ENCODE measurements at regions not wholly inside any gene's neighbourhood (a gene's known extent, or its start where the extent isn't known, plus 50 kb on each side); places are given as distances from the start of the nearest gene placed in this dataset.

GRCh38 chr11:27812341-27812740 is 112.1 kb upstream of the BDNF start:
- no peak for DNase-seq (ENCODE audit: low spot score)
- ChIA-PET CTCF (no interaction called here), POLR2A (ENCODE audit: low non-redundant PET) (no interaction called here)
- Histone ChIP-seq H3K27me3 (replicated peaks; ENCODE audit: insufficient read depth, low read depth, low read length, poor library complexity) (peaks cover 57% of the 10 kb centered on the region), H3K36me3 (ENCODE audit: insufficient read depth, low read length, poor library complexity, severe bottlenecking) (no peaks in the 10 kb centered on the region), H3K4me1 (ENCODE audit: insufficient read depth, low read length, poor library complexity, severe bottlenecking) (no peaks in the 10 kb centered on the region), H3K4me3 (ENCODE audit: low read depth, low read length, poor library complexity, severe bottlenecking) (no peak overlapping the region), H3K9me3 (ENCODE audit: low read depth, low read length, poor library complexity, severe bottlenecking) (no peaks in the 10 kb centered on the region), H3K27ac (ENCODE audit: low read depth, low read length, poor library complexity, severe bottlenecking) (no peak overlapping the region)
- no TSS peak for BruUV-seq (replicated peaks)
- intact Hi-C loops (cut with micrococcal nuclease; ENCODE audit: unreplicated experiment) = no loop called here
- TF ChIP-seq CTCF (conservative IDR thresholded peaks at IDR 0.05; ENCODE audit: low read depth, low read length) (no peak), EZH2 (IDR thresholded peaks at IDR 0.05; ENCODE audit: borderline replicate concordance, low read depth, low read length, poor library complexity, severe bottlenecking) (no peak)

- ChIA-PET CTCF (no interaction called here), POLR2A (ENCODE audit: low non-redundant PET) (no interaction called here)
- no peak overlapping the region for H3K27ac ChIP-seq (ENCODE audit: low read depth, low read length, poor library complexity, severe bottlenecking)
- no peak overlapping the region for H3K4me3 ChIP-seq (ENCODE audit: low read depth, low read length, poor library complexity, severe bottlenecking)
- H3K4me1 ChIP-seq (ENCODE audit: insufficient read depth, low read length, poor library complexity, severe bottlenecking) = no peaks in the 10 kb centered on the region
- no peaks in the 10 kb centered on the region for H3K9me3 ChIP-seq (ENCODE audit: low read depth, low read length, poor library complexity, severe bottlenecking)
- no peak for DNase-seq (ENCODE audit: low spot score)
- intact Hi-C loops (cut with micrococcal nuclease; ENCODE audit: unreplicated experiment) = no loop called here
- TF ChIP-seq EZH2 (IDR thresholded peaks at IDR 0.05; ENCODE audit: borderline replicate concordance, low read depth, low read length, poor library complexity, severe bottlenecking) (no peak), CTCF (conservative IDR thresholded peaks at IDR 0.05; ENCODE audit: low read depth, low read length) (no peak)
- no TSS peak for BruUV-seq (replicated peaks)
- H3K36me3 ChIP-seq (ENCODE audit: insufficient read depth, low read length, poor library complexity, severe bottlenecking) = no peaks in the 10 kb centered on the region
- peaks cover 57% of the 10 kb centered on the region for H3K27me3 ChIP-seq (replicated peaks; ENCODE audit: insufficient read depth, low read depth, low read length, poor library complexity)
Observed at GRCh38 chr11:27807596-27807995, 107.3 kb upstream of the BDNF start.

GRCh38 chr11:27806122-27806521 is 105.9 kb upstream of the BDNF start:
- intact Hi-C loops (cut with micrococcal nuclease; ENCODE audit: unreplicated experiment) = no loop called here
- H3K27ac ChIP-seq (ENCODE audit: low read depth, low read length, poor library complexity, severe bottlenecking) = no peak overlapping the region
- DNase-seq (ENCODE audit: low spot score) = no peak
- no TSS peak for BruUV-seq (replicated peaks)
- TF ChIP-seq EZH2 (IDR thresholded peaks at IDR 0.05; ENCODE audit: borderline replicate concordance, low read depth, low read length, poor library complexity, severe bottlenecking) (no peak), CTCF (conservative IDR thresholded peaks at IDR 0.05; ENCODE audit: low read depth, low read length) (no peak)
- H3K9me3 ChIP-seq (ENCODE audit: low read depth, low read length, poor library complexity, severe bottlenecking) = no peaks in the 10 kb centered on the region
- POLR2A ChIA-PET (ENCODE audit: low non-redundant PET) = no interaction called here
- peaks cover 57% of the 10 kb centered on the region for H3K27me3 ChIP-seq (replicated peaks; ENCODE audit: insufficient read depth, low read depth, low read length, poor library complexity)
- no peak overlapping the region for H3K4me3 ChIP-seq (ENCODE audit: low read depth, low read length, poor library complexity, severe bottlenecking)
- no peaks in the 10 kb centered on the region for H3K4me1 ChIP-seq (ENCODE audit: insufficient read depth, low read length, poor library complexity, severe bottlenecking)
- H3K36me3 ChIP-seq (ENCODE audit: insufficient read depth, low read length, poor library complexity, severe bottlenecking) = no peaks in the 10 kb centered on the region
- CTCF ChIA-PET = no interaction called here
